Lung (tissue), 11 donors: ENCODE measurements at regions not wholly inside any gene's neighbourhood (a gene's known extent, or its start where the extent isn't known, plus 50 kb on each side); places are given as distances from the start of the nearest gene placed in this dataset.

Source experiments
- ATAC-seq: fragments of 200-7000 bp; cut with Tn5 transposase; one replicate; pipeline ENCODE4 v1.9.1; 2020; ENCODE audit warnings: moderate number of reproducible peaks; ENCODE audit not compliant: insufficient read depth, low FRiP score
- DNase-seq, 3 donors: peaks; one replicate each; pipeline ENCODE4 v3.0.0-alpha.2; 2013 to 2017
- H3K27ac ChIP-seq, 2 donors: one replicate each; pipeline ENCODE4 v1.5.1; 2013; ENCODE audit warnings: mild to moderate bottlenecking in 2 of 2, moderate library complexity in 2 of 2, control low read depth in 1 of 2, inconsistent platforms in 1 of 2, low read depth in 1 of 2, low read length in 1 of 2
- H3K27me3 ChIP-seq, 3 donors: one replicate each; pipeline ENCODE4 v1.5.1; 2013; ENCODE audit warnings: low read length in 2 of 3; ENCODE audit not compliant: control insufficient read depth in 3 of 3, insufficient read depth in 3 of 3
- H3K36me3 ChIP-seq, 4 donors: one replicate each; pipeline ENCODE4 v1.5.1; 2013; ENCODE audit warnings: low read length in 4 of 4, mild to moderate bottlenecking in 1 of 4, moderate library complexity in 1 of 4; ENCODE audit not compliant: control insufficient read depth in 4 of 4, insufficient read depth in 4 of 4
- H3K4me1 ChIP-seq, 5 donors: one replicate each; pipeline ENCODE4 v1.5.1; 2013; ENCODE audit warnings: low read length in 5 of 5, mild to moderate bottlenecking in 2 of 5, moderate library complexity in 1 of 5; ENCODE audit not compliant: control insufficient read depth in 5 of 5, insufficient read depth in 5 of 5
- H3K4me3 ChIP-seq: one replicate; pipeline ENCODE4 v1.5.1; 2013; ENCODE audit warnings: mild to moderate bottlenecking, control low read depth, moderate library complexity
- H3K9ac ChIP-seq, 2 donors: one replicate each; pipeline ENCODE4 v1.5.1; 2013; ENCODE audit warnings: low read length in 2 of 2, control low read depth in 1 of 2; ENCODE audit not compliant: insufficient read depth in 1 of 2
- H3K9me3 ChIP-seq, 4 donors: one replicate each; pipeline ENCODE4 v1.5.1; 2013; ENCODE audit warnings: low read length in 3 of 4, mild to moderate bottlenecking in 1 of 4, moderate library complexity in 1 of 4; ENCODE audit not compliant: control insufficient read depth in 4 of 4, insufficient read depth in 3 of 4
- WGBS, 2 donors: extraction: QIAGEN DNeasy Blood & Tissue Kit; methylation state at CpG; one replicate each; pipeline ENCODE4 v1.1.7; 2013; 5-methylcytosine and 5-hydroxymethylcytosine counted together
- TF ChIP-seq, protein P1 (sequence below): IDR thresholded peaks from 2 replicates; pipeline ENCODE4 v1.5.1; 2012; ENCODE audit warnings: mild to moderate bottlenecking; ENCODE audit errors: control extremely low read depth, extremely low read depth
- donor health status: control.
- donor health status: control.
- donor health status: Bipolar disorder and iron deficiency.
- donor health status: healthy.
- donor health status: DM: yes; HTN: yes; CAD: no.

DNA sequence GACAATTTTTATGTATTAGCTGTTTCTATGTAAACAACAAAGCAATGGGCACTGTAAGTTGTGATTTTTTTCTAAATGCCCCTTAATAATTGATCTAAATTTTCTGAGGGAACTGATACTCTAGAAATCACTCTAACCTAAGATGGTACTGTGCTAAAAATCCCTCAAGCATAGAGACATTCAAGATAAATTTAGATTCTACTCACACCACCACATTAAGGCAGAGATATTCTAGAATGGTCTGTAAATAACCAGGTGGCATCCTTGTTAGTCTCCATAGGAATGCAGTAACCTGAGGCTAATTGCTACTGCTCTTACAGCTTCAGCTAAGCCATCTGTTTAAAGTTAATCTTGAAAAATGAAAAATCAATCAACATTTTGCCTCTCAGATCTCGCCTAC, 87.3 kb downstream of the SLC41A2 start:
- DNase-seq: no peak
- H3K4me1 ChIP-seq: no peaks in the 10 kb centered on the region
- no peaks in the 10 kb centered on the region for H3K9me3 ChIP-seq
- no peak overlapping the region for H3K9ac ChIP-seq
- WGBS, 2 donors: 91 to 95% methylated on average over 1 of the region's 1 CpG
- ATAC-seq: no peak
- no peaks in the 10 kb centered on the region for H3K27me3 ChIP-seq
- TF ChIP-seq, protein P1, sequence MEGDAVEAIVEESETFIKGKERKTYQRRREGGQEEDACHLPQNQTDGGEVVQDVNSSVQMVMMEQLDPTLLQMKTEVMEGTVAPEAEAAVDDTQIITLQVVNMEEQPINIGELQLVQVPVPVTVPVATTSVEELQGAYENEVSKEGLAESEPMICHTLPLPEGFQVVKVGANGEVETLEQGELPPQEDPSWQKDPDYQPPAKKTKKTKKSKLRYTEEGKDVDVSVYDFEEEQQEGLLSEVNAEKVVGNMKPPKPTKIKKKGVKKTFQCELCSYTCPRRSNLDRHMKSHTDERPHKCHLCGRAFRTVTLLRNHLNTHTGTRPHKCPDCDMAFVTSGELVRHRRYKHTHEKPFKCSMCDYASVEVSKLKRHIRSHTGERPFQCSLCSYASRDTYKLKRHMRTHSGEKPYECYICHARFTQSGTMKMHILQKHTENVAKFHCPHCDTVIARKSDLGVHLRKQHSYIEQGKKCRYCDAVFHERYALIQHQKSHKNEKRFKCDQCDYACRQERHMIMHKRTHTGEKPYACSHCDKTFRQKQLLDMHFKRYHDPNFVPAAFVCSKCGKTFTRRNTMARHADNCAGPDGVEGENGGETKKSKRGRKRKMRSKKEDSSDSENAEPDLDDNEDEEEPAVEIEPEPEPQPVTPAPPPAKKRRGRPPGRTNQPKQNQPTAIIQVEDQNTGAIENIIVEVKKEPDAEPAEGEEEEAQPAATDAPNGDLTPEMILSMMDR: no peak
- no peak overlapping the region for H3K4me3 ChIP-seq
- no peaks in the 10 kb centered on the region for H3K36me3 ChIP-seq
- no peak overlapping the region for H3K27ac ChIP-seq

DNA sequence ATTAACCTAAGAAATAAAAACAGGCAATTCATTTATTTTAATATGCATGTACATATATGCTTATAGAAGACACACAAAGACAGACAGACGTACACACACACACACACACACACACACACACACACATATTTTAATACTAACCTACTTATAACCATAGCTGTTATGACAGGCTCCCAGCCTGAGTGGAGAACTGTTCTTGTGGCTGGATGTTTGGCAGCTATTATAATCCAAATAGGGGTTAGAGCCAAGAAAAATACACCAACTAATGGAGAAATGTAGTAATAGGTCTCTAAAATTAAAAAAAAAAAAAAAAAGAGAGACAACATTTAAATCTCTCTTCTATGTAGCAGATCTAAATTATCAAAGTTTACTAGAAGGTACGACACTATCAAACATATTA, 91.8 kb downstream of the SLC41A2 start:
- TF ChIP-seq, protein P1: no peak
- Histone ChIP-seq H3K27ac (no peak overlapping the region), H3K9me3 (no peaks in the 10 kb centered on the region), H3K27me3 (no peaks in the 10 kb centered on the region), H3K9ac (no peak overlapping the region), H3K4me1 (peaks cover 0 to 3% (median 0%) of the 10 kb centered on the region in 5 donors), H3K4me3 (no peak overlapping the region), H3K36me3 (no peaks in the 10 kb centered on the region)
- DNase-seq (peak in 2 of 3 donors; percentile 48 to 64), ATAC-seq (no peak)
- 71 to 78% methylated on average over 2 of the region's 2 CpGs for WGBS, 2 donors

DNA sequence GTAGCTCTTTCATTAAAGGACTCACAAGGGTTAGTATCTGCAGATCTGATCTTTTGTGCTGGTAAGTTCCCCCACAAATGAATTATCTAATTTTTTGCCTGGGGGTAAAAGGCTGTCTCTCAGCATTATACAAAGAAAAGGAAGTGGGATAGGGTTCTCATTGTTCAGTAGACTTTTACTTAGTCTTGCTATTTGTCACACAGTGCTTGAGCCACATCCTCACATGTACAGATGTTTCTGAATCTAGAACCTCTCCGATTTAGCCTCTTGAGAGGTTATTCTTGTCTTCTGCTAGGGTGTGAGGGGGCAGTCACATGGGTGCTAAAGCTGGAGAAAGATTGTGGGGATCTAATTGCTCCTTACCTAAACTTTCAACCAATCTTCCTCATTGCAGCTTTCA, 93.0 kb downstream of the SLC41A2 start:
- Histone ChIP-seq H3K9me3 (no peaks in the 10 kb centered on the region), H3K9ac (no peak overlapping the region), H3K36me3 (no peaks in the 10 kb centered on the region), H3K4me1 (peaks cover 0 to 3% (median 0%) of the 10 kb centered on the region in 5 donors), H3K27ac (no peak overlapping the region), H3K27me3 (no peaks in the 10 kb centered on the region), H3K4me3 (no peak overlapping the region)
- WGBS, 2 donors: 52 to 57% methylated on average over 1 of the region's 1 CpG
- DNase-seq: no peak
- TF ChIP-seq, protein P1: no peak
- ATAC-seq: no peak

DNA sequence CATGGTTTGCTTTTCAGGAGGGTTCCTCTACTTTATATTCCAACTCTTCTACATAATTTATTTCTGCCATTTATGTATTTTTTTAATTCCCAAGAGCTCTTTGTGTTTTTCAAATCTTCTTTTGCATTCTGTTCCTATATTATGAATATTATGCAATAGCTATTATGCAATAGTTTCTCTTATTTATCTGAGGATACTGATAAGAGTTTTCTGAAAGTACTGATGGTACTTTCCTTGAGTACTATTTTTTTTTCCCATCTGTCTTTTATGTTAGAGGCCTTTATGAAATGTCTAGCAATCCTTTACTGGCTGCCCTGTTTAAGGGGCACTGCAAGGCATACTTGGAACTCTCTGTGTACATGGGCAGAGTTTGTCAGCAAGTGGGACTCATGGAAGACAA, 93.4 kb downstream of the SLC41A2 start:
- TF ChIP-seq, protein P1: no peak
- DNase-seq (no peak), ATAC-seq (no peak)
- Histone ChIP-seq H3K27me3 (no peaks in the 10 kb centered on the region), H3K9ac (no peak overlapping the region), H3K9me3 (no peaks in the 10 kb centered on the region), H3K36me3 (no peaks in the 10 kb centered on the region), H3K27ac (no peak overlapping the region), H3K4me3 (no peak overlapping the region), H3K4me1 (peaks cover 0 to 3% (median 0%) of the 10 kb centered on the region in 5 donors)
